SK-N-SH (cell line): ENCODE measurements at regions not wholly inside any gene's neighbourhood (a gene's known extent, or its start where the extent isn't known, plus 50 kb on each side); places are given as distances from the start of the nearest gene placed in this dataset.

ENCODE experiments used
- CHD2 ChIP-seq: fragments of 150-350 bp; IDR thresholded peaks from 2 replicates; pipeline ENCODE4 v1.6.1; 2018; ENCODE audit warnings: low read length; ENCODE audit not compliant: partially characterized antibody
- CTCF ChIP-seq: fragments of 200-600 bp; sonication (generic); IDR thresholded peaks from 2 replicates; pipeline ENCODE4 v1.6.1; 2017; ENCODE audit warnings: antibody characterized with exemption, mild to moderate bottlenecking, moderate library complexity
- MAX ChIP-seq: IDR thresholded peaks from 2 replicates; pipeline ENCODE4 v1.4.0; 2012; ENCODE audit warnings: low read depth
- MXI1 ChIP-seq: IDR thresholded peaks from 2 replicates; pipeline ENCODE4 v1.6.1; 2012; ENCODE audit warnings: mild to moderate bottlenecking, low read depth, low read length, improper control_type of control experiment
- NFIC ChIP-seq: IDR thresholded peaks from 2 replicates; pipeline ENCODE4 v1.4.0; 2012; ENCODE audit warnings: borderline replicate concordance
- RAD21 ChIP-seq: IDR thresholded peaks from 2 replicates; pipeline ENCODE4 v1.6.1; 2012; ENCODE audit warnings: mild to moderate bottlenecking, low read length
- REST ChIP-seq: IDR thresholded peaks from 2 replicates; pipeline ENCODE4 v1.6.1; 2012; ENCODE audit warnings: mild to moderate bottlenecking, low read depth, low read length, moderate library complexity
- TEAD4 ChIP-seq: IDR thresholded peaks from 2 replicates; pipeline ENCODE4 v1.4.0; 2012; ENCODE audit warnings: mild to moderate bottlenecking, borderline replicate concordance; ENCODE audit not compliant: insufficient read depth
- YY1 ChIP-seq: IDR thresholded peaks from 2 replicates; pipeline ENCODE4 v1.4.0; 2012; ENCODE audit warnings: low read depth, mild to moderate bottlenecking
- ZBTB33 ChIP-seq: IDR thresholded peaks from 2 replicates; pipeline ENCODE4 v1.4.0; 2012; ENCODE audit warnings: low read depth, borderline replicate concordance

GRCh38 chr7:26078437-26079336, 73.3 kb upstream of the NFE2L3 start:
- TF ChIP-seq CTCF (peak; percentile 67), MXI1 (peak; percentile 19; the same call in 1 of the 2 replicates), CHD2 (no peak), YY1 (no peak), REST (no peak), MAX (no peak), TEAD4 (no peak), RAD21 (peak; percentile 73), ZBTB33 (no peak), NFIC (no peak)
